Endodermal cell (in vitro differentiated cells): ENCODE measurements at regions not wholly inside any gene's neighbourhood (a gene's known extent, or its start where the extent isn't known, plus 50 kb on each side); places are given as distances from the start of the nearest gene placed in this dataset.

ENCODE experiments used
- DNase-seq: peaks from one replicate; pipeline ENCODE4 v3.0.0-alpha.2; 2017
- H3K27ac ChIP-seq: 2 replicates; pipeline ENCODE4 v1.5.1; 2013; ENCODE audit warnings: mild to moderate bottlenecking, low read depth, low read length, moderate library complexity
- H3K27me3 ChIP-seq: 2 replicates; pipeline ENCODE4 v1.6.1; 2013; ENCODE audit warnings: mild to moderate bottlenecking, low read length, moderate library complexity; ENCODE audit not compliant: insufficient read depth, control insufficient read depth, poor library complexity, severe bottlenecking
- H3K36me3 ChIP-seq: 2 replicates; pipeline ENCODE4 v1.7.0; 2013; ENCODE audit warnings: mild to moderate bottlenecking, low read length, moderate library complexity; ENCODE audit not compliant: control insufficient read depth, insufficient read depth
- H3K4me1 ChIP-seq: one replicate; pipeline ENCODE4 v1.7.0; 2013; ENCODE audit warnings: low read length; ENCODE audit not compliant: control insufficient read depth, insufficient read depth
- H3K4me3 ChIP-seq: 2 replicates; pipeline ENCODE4 v1.5.1; 2013; ENCODE audit warnings: mild to moderate bottlenecking, low read length, moderate library complexity
- H3K9ac ChIP-seq: 2 replicates; pipeline ENCODE4 v1.6.1; 2013; ENCODE audit warnings: mild to moderate bottlenecking, low read length, moderate library complexity; ENCODE audit not compliant: poor library complexity, severe bottlenecking; ENCODE audit errors: extremely low read depth
- H3K9me3 ChIP-seq: 2 replicates; pipeline ENCODE4 v1.6.1; 2013; ENCODE audit warnings: mild to moderate bottlenecking, low read length, moderate library complexity; ENCODE audit not compliant: control insufficient read depth
- H3K27ac Mint-ChIP-seq: 2 replicates; pipeline ENCODE4 v1.8.0; 2020; ENCODE audit warnings: mixed read lengths
- H3K27me3 Mint-ChIP-seq: 2 replicates; pipeline ENCODE4 v1.8.0; 2021; ENCODE audit warnings: mild to moderate bottlenecking, mixed read lengths; ENCODE audit not compliant: insufficient read depth
- H3K36me3 Mint-ChIP-seq: 2 replicates; pipeline ENCODE4 v1.8.0; 2020; ENCODE audit warnings: low read depth, mixed read lengths
- H3K4me1 Mint-ChIP-seq: 2 replicates; pipeline ENCODE4 v1.8.0; 2020; ENCODE audit warnings: mixed read lengths
- H3K4me3 Mint-ChIP-seq: 2 replicates; pipeline ENCODE4 v1.8.0; 2020; ENCODE audit warnings: mild to moderate bottlenecking, moderate library complexity, mixed read lengths
- H3K9me3 Mint-ChIP-seq: 2 replicates; pipeline ENCODE4 v1.8.0; 2020; ENCODE audit warnings: mild to moderate bottlenecking, mixed read lengths
- WGBS, 2 experiments: methylation state at CpG; one replicate each; pipeline versions ENCODE4 v1.1.5 to v1.1.7; 2013; ENCODE audit warnings: missing lambda C conversion rate in 2 of 2, mixed read lengths in 1 of 2; ENCODE audit not compliant: insufficient coverage in 1 of 2, insufficient read length in 1 of 2; 5-methylcytosine and 5-hydroxymethylcytosine counted together
- TF ChIP-seq, protein P1 (sequence below): fragments of 200-600 bp; sonication (generic); conservative IDR thresholded peaks from 2 replicates; pipeline ENCODE4 v1.5.0; 2021; ENCODE audit warnings: antibody characterized with exemption, mild to moderate bottlenecking

DNA sequence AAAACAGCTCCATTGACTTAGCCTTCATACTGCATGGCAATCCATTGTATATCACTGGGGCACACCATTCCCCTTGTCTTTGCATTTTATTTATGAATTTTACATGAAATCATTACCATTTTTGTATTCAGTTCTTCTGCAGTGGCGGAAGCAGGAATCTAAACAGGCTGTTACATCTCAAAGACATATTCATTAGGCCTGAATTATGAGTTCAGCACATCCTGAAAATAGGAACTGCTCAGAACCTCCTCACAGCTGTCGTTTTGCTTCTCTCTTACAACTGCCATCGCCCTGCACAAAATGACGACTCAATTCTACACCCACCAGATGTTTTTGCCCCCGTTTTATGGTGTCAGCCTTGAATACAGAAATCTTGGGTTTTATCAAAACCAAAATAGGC is 474.4 kb upstream of the MAGEB18 start:
- Histone ChIP-seq H3K9ac (no peak overlapping the region), H3K4me3 (no peak overlapping the region), H3K36me3 (no peaks in the 10 kb centered on the region), H3K4me1 (no peaks in the 10 kb centered on the region), H3K9me3 (no peaks in the 10 kb centered on the region), H3K27me3 (no peaks in the 10 kb centered on the region), H3K27ac (no peak overlapping the region)
- Mint-ChIP-seq H3K4me1 (no peaks in the 10 kb centered on the region), H3K4me3 (no peak overlapping the region), H3K27ac (no peak overlapping the region), H3K36me3 (no peaks in the 10 kb centered on the region), H3K27me3 (no peaks in the 10 kb centered on the region), H3K9me3 (peaks cover 29% of the 10 kb centered on the region)
- WGBS, 2 experiments: 80% methylated on average over 5 of the region's 5 CpGs; no CpG with 5 or more reads in 1 of the 2 experiments
- no peak for DNase-seq
- TF ChIP-seq, protein P1, sequence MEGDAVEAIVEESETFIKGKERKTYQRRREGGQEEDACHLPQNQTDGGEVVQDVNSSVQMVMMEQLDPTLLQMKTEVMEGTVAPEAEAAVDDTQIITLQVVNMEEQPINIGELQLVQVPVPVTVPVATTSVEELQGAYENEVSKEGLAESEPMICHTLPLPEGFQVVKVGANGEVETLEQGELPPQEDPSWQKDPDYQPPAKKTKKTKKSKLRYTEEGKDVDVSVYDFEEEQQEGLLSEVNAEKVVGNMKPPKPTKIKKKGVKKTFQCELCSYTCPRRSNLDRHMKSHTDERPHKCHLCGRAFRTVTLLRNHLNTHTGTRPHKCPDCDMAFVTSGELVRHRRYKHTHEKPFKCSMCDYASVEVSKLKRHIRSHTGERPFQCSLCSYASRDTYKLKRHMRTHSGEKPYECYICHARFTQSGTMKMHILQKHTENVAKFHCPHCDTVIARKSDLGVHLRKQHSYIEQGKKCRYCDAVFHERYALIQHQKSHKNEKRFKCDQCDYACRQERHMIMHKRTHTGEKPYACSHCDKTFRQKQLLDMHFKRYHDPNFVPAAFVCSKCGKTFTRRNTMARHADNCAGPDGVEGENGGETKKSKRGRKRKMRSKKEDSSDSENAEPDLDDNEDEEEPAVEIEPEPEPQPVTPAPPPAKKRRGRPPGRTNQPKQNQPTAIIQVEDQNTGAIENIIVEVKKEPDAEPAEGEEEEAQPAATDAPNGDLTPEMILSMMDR: no peak

DNA sequence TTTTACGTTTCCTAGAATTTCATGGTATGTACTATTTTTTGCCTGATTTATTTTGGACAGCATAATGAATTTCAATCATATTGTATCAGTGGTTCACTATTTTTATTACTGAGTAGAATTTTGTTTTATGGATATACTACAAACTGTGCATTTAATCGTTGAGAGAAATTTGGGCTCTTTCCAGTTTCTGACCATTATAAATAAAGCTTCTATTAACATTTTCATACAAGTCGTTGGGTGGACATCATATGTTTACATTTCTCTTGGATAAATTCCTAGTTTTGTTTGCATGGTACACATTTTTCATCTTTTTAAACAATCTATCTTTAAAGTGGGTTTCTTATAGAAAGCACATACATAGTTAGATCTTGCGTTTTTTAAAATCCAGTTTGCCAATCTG is 472.7 kb upstream of the MAGEB18 start:
- H3K27ac ChIP-seq: no peak overlapping the region
- H3K9ac ChIP-seq: no peak overlapping the region
- Mint-ChIP-seq H3K27ac (no peak overlapping the region), H3K9me3 (peaks cover 28% of the 10 kb centered on the region), H3K27me3 (no peaks in the 10 kb centered on the region), H3K4me1 (no peaks in the 10 kb centered on the region), H3K36me3 (no peaks in the 10 kb centered on the region), H3K4me3 (no peak overlapping the region)
- H3K9me3 ChIP-seq: no peaks in the 10 kb centered on the region
- DNase-seq: no peak
- no peaks in the 10 kb centered on the region for H3K36me3 ChIP-seq
- H3K4me1 ChIP-seq: no peaks in the 10 kb centered on the region
- no peaks in the 10 kb centered on the region for H3K27me3 ChIP-seq
- H3K4me3 ChIP-seq: no peak overlapping the region
- TF ChIP-seq, protein P1: no peak
- WGBS, 2 experiments: 87 to 100% methylated on average over 1 to 2 of the region's 4 CpGs

DNA sequence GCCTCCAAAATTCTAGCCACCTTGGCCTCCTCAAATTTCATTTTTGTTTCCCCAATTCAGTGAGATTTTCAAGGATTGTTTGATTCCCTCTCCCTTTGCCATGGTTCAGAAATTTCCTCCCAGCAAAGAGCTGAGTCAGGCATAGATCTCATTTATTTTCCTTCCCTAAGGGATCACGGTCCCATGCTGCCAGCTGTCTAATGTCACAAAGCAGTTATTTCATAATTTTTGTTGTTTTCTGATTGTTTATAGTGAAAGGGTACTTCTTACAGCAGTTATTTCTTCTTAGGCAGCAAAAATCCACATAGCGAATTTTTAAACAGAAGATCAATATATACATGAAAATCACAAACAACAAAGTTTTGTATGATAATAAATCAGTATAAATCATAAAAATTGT is 470.5 kb upstream of the MAGEB18 start:
- TF ChIP-seq, protein P1: no peak
- Histone ChIP-seq H3K27ac (no peak overlapping the region), H3K9me3 (no peaks in the 10 kb centered on the region), H3K4me3 (no peak overlapping the region), H3K4me1 (no peaks in the 10 kb centered on the region), H3K9ac (no peak overlapping the region), H3K27me3 (no peaks in the 10 kb centered on the region), H3K36me3 (no peaks in the 10 kb centered on the region)
- no peak for DNase-seq
- Mint-ChIP-seq H3K27ac (no peak overlapping the region), H3K4me1 (no peaks in the 10 kb centered on the region), H3K9me3 (peaks cover 36% of the 10 kb centered on the region), H3K4me3 (no peak overlapping the region), H3K36me3 (no peaks in the 10 kb centered on the region), H3K27me3 (no peaks in the 10 kb centered on the region)
- no CpG with 5 or more reads among the region's 2 CpGs for WGBS, 2 experiments
